HG03460 (cell line): ENCODE measurements at regions not wholly inside any gene's neighbourhood (a gene's known extent, or its start where the extent isn't known, plus 50 kb on each side); places are given as distances from the start of the nearest gene placed in this dataset.

ENCODE experiments used
- ATAC-seq: cut with Tn5 transposase; IDR thresholded peaks from one replicate; pipeline ENCODE4 v1.9.1; 2021; ENCODE audit not compliant: unreplicated experiment

- ATAC-seq: no peak
Measured at GRCh38 chr21:38898422-38899096, 92.8 kb downstream of the ETS2 start.

- no peak for ATAC-seq
Measured at GRCh38 chr21:38897532-38898421, 92.0 kb downstream of the ETS2 start.

- ATAC-seq: no peak
Measured at GRCh38 chr21:38894899-38895298, 89.2 kb downstream of the ETS2 start.

- no peak for ATAC-seq
Measured at GRCh38 chr21:38888991-38889561, 83.3 kb downstream of the ETS2 start.

- no peak for ATAC-seq
Measured at GRCh38 chr21:38887749-38888148, 82.0 kb downstream of the ETS2 start.

GRCh38 chr21:38887062-38887686, 81.4 kb downstream of the ETS2 start:
- ATAC-seq: no peak

GRCh38 chr21:38885909-38886308, 80.2 kb downstream of the ETS2 start:
- no peak for ATAC-seq

- ATAC-seq: no peak
Measured at GRCh38 chr21:38884440-38884839, 78.7 kb downstream of the ETS2 start.

GRCh38 chr21:38883142-38883541, 77.4 kb downstream of the ETS2 start:
- no peak for ATAC-seq

- ATAC-seq: no peak
Measured at GRCh38 chr21:38881131-38881530, 75.4 kb downstream of the ETS2 start.

GRCh38 chr21:38880577-38880966, 74.8 kb downstream of the ETS2 start:
- no peak for ATAC-seq

- no peak for ATAC-seq
Measured at GRCh38 chr21:38879912-38880576, 74.3 kb downstream of the ETS2 start.

GRCh38 chr21:38878379-38879179, 72.8 kb downstream of the ETS2 start:
- no peak for ATAC-seq

- no peak for ATAC-seq
Measured at GRCh38 chr21:38875694-38876492, 70.2 kb downstream of the ETS2 start.
